GM19328 (cell line): ENCODE measurements at regions not wholly inside any gene's neighbourhood (a gene's known extent, or its start where the extent isn't known, plus 50 kb on each side); places are given as distances from the start of the nearest gene placed in this dataset.

Experiments
- ATAC-seq: cut with Tn5 transposase; IDR thresholded peaks from one replicate; pipeline ENCODE4 v1.9.1; 2021; ENCODE audit warnings: mild to moderate bottlenecking, moderate library complexity; ENCODE audit not compliant: unreplicated experiment

DNA sequence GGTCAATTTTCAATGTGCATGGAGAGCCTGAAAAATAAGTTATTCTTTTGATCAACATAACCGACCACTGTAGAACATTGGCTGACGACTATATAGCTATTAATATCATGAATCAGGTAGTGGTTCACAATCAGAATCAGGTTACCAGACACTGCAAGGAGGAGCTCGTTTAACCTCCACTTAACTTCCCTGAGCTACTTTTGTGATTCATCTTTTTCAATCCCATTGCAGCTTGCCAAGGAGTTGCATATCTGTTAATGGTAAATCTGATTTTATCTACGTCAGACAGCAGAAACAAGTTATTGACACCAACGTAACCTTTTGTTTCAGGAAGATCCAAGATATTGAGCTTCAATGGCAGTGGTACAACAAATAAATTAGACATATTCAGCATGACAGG is 2263.8 kb upstream of the ACO1 start:
- ATAC-seq: no peak

DNA sequence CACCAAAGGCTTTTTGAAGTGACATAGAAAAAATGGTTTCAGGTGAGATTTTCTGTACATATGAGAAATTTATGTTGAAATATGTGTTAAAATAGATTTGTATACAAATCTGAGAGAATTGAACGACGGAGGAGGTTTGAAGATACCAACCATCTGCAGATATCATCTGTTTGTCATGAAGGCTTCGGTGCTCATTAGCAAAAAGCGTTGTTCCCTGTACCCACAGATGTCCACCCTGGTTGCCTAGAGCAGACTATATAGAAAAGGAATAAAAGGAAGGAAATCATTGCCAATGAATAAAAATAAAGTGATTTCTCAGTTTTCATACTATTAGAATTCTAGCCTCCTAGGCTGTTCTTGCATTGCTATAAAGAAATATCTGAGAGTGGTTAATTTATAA is 2262.8 kb upstream of the ACO1 start:
- no peak for ATAC-seq

DNA sequence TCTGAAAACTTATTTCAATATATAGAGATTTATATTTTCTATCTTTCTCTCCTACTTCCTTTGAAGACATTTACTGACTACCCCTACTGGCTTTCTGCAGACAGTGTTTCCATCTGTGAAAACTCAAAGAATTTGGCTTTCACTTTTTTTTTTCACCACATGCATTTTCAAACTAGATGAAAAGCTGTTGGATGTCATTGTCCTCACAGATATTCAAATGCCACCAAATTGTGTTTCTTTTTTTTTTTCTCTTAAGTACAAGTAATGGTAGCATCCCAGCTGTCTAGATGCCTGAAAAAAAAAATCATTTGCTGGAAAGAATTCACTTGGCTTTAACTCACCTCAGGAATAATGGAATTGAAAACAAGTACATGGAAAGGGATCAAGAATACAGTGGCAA is 2258.6 kb upstream of the ACO1 start:
- ATAC-seq: no peak

DNA sequence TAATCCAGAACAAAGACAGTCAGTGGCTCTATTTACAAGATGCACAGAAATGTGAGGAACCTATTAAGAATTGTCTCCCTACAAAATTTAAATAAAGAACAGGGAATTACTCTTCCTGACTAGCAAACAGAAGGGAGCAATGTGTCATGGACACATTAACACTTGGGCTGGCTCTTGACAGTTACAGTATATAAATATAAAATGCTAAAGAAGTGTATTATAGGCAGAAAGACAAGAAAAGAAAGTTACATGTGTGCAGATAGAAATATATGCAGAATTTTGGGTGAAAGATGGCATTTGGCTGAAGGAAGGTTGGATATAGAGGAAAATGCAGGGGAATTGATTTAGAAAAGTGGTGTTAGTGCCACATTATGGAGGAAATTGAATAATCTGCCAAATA is 2257.1 kb upstream of the ACO1 start:
- no peak for ATAC-seq

DNA sequence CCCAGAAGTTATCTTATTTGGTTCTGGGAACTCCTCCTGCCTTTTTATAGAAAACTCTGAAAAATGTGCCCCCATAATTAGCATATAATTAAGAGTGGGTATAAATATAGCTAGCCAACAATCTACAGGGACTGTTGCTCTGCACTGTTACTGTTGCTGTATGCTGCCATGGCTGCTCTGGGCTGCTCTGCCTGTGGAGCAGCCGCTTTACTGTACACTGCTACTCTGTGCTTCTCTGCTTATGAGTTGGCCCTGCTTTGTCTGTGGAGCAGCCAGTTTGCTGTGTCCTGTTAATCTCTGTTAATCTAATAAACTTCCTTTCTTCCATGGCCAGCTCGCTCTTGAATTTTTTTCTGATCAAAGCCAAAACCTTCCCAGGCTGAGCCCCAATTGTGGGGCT is 2244.0 kb upstream of the ACO1 start:
- ATAC-seq: no peak

DNA sequence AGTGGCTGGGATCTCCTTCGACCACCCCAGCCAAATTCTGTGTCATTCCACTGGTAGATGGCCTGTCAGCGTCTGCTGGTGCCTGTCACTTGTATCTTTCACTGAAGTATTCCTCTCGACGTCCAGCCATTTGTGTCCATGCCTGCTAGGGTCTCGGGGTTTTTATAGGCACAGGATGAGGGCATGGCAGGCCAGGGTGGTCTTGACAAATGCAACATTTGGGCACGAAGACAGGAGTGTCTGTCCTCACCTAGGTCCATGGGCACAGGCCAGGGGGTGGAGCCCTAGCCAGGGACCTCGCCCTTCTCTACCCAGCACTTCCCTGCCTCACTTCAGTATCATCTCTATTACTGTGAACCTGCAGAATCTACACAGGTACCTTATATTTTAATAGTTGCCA is 2223.9 kb upstream of the ACO1 start:
- no peak for ATAC-seq

DNA sequence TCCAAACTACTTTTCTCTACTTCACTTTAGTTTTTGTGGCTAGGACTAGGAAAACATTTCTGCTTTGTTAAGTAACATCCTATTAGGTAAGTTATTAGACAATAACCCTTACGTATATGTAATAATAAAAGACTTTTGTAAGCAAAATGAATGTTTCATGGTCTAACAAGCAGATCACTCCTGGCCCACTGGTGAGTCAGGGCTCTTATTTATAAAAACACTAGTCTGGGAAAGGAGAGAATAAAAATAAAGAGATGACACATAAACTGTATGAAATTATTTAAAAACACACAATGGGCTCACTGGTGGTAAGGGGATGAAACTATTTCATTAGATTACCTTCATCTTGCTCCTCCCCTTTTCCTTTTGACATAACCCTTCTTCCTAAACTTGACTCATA is 2212.2 kb upstream of the ACO1 start:
- no peak for ATAC-seq

DNA sequence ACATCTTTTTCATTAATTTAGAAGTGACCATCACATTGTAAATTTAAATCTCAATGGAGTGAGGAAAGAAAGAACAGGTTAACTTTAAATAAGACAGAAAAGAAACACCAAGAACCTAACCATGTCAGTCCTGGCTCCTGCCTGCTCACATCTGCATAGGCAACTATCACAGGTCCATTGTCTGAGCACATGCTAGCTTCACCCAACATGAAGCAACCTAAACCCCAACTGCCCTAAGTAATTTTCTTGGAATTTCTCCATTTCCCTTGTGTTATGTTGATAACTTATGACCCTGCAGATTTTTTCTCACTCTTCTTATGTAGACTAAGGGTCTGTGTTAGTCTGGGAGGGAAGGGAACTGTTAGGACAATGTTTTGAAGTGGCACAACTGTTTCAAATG is 2205.8 kb upstream of the ACO1 start:
- no peak for ATAC-seq

DNA sequence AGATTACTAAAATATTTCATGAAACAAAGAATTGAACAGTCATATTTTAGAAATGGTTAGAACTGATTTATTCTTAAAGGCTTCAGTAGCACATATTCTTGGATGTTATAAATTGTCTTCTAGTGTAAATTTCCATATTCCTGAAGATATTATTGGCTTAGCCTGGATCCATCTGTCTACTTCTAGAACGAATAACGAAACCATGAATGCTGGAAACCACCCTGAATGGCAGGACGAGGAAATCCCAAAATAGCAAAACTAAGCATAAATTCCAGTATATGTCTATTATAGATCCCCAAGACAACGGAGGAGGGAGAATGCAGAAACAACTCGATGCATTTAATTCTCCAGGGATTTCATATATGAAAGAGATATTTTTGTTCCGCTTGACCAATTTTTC is 2191.0 kb upstream of the ACO1 start:
- ATAC-seq: no peak

DNA sequence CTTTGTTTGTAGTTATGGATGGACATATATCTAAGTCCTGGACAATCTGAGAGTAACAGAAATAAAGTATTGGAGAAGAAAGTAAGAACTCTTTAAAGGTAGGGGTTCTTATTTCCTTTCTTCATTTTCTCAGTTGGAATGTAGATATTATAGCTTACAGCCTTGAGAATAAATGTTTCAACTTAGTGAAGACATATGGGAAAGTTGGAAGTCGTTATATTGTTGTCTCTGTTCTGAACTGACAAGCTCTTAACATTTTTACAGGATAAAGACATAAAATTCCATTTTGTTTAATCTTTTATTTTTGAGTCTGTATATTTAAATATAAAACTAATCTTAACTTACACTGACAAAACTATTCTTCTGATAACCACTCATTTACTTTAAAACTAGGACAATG is 2187.5 kb upstream of the ACO1 start:
- ATAC-seq: no peak

DNA sequence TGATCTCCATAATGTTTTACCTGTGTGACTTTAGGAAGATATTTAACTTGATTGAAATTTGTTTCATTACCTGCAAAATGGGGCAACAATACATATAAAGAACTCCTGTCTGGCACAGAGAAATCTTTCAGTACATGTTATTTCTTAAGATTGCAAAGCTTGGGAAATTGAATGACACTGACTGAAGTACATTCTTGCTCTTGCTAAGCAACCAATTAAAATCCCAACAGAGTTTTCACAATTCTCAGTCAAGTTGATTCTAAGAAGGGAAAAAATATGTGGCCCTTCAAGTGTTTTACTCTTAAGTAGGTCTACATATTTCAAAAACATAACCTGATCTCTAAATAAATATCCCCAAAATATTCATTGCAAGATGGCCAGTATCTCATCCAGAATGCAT is 2187.0 kb upstream of the ACO1 start:
- ATAC-seq: no peak

DNA sequence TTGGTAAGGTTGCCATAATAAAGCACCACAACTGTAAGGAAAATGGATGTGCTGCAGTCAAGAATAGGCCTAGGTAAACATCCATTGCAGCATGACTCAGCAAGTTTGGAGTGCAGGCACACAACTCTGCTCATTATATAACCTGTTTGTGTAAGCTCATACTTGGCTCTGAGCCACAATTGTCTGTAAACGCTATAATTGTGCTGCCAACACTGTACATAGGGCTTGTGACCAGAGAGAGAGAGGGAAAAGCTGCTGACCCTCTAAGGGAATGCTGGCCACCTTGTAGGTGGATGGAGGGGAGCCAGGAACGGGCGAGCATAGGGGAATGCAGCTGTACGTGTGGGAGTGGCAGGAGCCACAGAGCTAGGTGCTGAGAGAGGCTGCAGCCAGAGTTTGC is 2186.5 kb upstream of the ACO1 start:
- no peak for ATAC-seq

DNA sequence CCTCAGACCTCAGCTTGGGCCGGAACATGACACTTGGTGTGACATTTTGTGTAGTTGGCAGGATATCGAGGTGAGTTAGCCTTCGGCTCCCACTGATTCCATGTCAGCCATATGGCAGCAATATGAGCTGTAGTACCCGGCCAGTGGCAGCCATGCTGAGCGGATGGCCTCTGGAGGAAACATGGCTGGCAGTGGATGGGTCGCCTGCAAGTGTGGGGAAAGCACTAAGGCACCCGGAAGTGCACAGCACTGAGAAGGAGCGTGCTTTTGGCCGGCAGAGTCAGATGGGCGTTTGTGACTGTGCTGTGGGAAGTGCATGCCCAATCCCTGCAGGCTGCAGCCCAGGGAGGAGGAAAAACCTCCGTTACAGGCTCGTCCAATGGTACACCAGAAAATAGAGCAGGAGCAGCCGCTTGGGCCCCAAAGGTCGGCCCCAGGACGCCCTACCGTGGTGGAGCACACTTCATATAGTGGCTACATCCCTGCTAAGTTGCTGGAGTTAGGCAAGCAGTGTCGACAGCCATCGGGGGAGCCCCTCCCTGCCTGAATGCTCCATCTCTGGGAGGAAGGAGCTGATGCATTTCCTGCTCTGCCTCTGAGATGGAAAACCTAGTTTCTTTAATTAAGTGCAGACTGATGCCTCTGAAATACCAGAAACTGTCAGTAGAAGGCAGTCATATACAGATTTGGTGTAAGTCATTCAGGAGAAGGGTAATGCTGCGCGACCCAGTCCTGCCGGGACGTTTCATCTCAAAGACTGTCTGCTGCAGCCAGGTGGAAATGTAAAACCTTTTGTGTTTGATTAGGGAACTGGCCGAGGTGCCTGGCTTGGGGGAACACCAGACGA is 2185.8 kb upstream of the ACO1 start:
- ATAC-seq: no peak

DNA sequence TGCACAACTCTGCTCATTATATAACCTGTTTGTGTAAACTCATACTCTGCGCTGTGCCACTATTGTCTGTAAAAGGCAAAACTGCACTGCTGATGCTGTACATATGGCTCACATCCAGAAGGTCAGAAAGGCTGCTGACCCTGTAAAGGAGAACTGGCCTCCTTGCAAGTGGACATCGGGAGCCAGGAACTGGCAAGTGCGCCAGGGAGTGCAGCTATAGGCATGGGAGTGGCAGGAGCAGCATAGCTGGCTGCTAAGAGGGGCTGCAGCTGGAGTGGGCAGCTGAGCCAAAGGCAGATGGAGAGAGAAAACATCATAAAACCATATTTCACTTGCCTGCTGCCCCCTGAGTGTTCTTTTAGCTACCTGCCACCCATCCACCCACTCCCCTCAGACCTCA is 2183.4 kb upstream of the ACO1 start:
- ATAC-seq: no peak

DNA sequence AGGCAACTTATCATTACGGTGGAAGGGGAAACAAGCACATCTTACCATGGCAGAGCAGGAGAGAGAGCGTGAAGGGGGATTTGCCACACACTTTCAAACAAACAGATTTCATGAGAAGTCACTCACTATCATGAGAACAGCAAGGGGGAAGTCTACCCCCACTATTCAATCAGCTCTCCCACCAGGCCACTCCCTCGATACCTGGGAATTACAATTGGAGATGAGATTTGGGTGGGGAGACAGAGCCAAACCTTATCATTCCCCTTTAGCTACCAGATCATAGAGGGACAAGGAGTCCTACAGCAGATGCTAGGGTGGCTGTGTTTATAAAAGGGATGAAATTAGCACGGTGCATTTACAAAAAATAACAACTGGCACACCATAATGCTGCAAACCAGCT is 2149.4 kb upstream of the ACO1 start:
- no peak for ATAC-seq

DNA sequence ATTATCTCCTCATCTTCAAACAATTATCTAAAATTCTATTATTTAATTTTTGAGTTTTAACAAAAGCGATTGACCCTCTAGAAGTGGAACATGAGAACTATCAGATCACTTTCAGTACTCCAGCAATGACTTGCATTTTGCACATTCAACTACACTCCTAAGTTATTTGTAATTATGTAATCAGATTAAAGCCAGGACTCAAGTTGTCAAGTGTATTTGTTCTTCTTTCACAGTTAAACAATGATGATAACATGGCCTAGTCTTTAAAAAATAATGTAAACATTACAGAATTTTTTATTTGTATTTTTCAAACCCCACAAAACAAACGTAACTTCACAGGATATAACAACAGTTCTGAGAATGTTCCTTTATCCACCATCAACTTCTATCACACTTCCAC is 2148.9 kb upstream of the ACO1 start:
- ATAC-seq: no peak

DNA sequence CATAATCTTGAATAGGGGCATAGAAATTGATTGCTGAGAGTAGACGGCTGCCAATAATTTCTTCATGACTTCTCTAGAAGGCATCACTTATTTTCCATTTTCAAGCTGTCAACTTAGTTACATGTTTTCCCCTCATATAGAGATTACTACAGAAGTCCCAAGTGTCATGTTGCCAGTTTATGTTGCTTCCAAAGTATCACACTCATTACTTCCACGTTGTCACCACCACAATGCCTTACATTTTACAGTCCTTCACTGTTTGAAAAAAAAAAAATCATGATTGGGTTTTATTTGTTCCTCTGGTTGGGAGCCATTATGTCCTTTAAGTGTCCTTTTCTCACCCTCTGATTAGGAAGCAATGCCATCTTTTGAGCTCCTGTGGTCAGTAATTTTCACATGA is 2144.6 kb upstream of the ACO1 start:
- no peak for ATAC-seq

DNA sequence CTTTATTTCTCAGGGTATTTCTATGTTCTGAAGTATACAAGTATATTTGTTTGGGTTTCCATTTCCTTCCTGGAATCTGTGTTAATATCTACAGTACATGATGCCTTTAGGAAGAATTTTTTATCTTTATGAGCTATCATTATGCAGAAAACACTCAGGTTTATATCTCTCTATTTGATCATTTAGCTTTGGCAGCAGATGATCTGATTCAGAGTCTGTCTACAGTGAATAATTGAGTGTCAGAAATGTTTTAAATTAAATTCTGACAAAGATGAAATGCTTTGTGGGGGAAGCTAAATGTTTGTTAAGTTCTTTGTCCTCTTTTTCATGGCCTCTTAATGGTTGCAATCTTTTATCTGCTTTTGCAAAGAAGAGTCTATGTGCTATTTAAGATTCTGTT is 2141.0 kb upstream of the ACO1 start:
- ATAC-seq: no peak

DNA sequence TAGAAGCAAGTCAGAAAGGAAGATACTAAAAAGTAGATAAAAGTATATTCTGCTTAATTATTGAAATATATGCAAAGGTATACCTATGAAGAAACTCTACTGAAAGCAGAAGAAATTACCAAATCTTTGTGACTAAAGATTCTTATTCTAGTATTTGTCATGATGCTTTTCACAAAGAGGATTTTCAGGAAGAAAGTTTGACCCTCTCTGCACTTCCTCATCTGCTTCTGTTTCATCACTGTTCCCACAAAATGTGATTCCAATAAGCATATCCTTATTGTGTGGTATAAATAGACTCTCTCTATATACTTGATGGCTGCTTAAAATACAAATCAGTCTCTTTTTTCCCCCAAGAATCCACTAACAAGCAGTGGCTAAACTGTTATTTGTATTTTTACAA is 2139.6 kb upstream of the ACO1 start:
- ATAC-seq: no peak

DNA sequence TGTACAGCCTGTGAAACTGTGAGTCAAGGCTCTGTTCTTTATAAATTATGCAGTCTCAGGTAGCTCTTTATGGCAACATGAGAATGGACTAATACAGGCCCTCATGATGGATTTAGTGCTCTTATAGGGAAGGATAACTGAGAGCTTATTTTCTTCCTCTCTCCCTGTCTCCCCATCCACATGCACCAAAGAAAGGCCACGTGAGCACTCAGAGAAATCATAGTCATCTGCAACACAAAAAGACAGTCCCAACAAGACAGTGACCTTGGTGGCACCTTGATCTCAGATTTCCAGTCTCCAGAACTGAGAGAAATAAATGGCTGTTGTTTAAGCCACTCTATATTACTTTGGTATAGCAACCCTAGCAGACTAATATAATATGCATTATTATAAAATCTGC is 2133.6 kb upstream of the ACO1 start:
- no peak for ATAC-seq

DNA sequence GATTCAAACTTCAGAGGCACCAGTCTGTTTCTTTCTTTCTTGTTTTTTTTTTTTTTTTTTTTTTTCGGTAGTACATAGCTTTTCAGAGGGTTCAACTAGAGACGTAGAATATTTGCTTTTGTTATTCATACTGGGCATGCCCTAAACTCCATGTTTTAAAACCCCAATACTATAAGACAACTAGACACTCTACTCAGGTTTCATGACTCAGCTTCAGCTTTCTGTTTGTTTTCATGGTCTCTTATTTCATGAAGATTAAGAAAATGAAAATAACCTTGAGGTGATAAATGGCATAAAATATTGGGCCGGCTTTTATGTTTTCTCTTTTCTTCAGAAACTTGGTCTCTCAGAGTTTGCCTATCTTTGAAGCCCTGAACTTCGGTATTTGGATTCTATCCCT is 2126.3 kb upstream of the ACO1 start:
- ATAC-seq: no peak

DNA sequence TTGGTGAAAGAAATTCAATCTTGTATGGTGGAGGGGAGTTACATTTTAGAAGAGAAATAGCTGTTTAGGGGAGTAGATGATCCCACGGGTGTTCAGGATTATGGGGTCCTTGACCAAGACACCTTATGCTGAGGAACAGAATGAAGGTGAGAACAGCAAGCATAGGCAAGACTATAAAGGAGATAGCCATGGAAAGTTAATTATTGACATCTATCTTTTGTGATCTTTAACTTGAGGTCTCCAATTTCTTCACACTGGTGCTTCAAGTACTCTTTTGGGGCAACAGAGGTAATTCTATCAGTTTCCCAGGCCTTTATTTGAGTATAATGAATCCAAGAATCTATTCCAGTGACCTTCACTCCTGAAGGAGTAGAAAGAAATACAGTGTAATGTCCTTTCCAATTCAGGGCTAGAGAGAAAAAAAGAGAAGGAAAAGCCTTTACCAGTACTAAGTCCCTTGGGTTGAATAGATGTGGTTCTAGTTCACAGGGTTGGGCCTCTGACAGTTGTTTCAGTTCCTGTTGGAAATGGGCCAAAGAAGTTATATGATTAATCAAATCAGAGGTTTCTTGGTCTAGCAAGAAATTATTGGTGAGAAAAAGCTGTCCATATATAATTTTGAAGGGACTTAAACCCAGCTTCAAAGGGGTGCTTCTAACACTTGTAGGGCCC is 2104.1 kb upstream of the ACO1 start:
- no peak for ATAC-seq

DNA sequence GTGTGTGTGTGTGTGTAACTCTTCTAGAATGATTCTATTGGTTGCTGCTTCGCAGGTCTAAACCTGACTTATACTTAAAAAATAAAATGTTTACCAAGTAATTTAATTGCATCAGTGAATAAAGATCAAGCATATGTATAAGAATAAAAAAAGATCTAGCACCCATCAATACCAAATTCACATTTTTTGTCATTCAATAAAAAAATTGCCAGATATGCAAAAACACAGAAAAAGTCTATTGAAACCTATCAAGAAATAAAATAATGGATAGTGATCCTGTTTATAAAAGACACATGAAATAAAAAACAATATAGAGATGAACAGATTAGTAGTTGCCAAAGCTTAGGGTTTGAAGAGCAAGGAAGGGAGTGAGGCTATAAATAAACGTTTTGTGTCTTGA is 2095.0 kb upstream of the ACO1 start:
- no peak for ATAC-seq
